Activated CD4-positive, alpha-beta T cell treated with anti-CD3 and anti-CD28 coated beads, Interleukin-2, amount 50 U/mL, for 16 hours (primary cell): ENCODE measurements at regions not wholly inside any gene's neighbourhood (a gene's known extent, or its start where the extent isn't known, plus 50 kb on each side); places are given as distances from the start of the nearest gene placed in this dataset.

Experiments used
- DNase-seq: peaks from one replicate; pipeline ENCODE4 v3.0.0-alpha.2; 2020

GRCh38 chr1:50292276-50292675 lies 131.0 kb downstream of the DMRTA2 start:
- DNase-seq, result no peak

GRCh38 chr1:50289495-50289894 lies 133.7 kb downstream of the DMRTA2 start:
- peak; percentile 12 for DNase-seq

GRCh38 chr1:50285994-50286393 lies 137.2 kb downstream of the DMRTA2 start:
- DNase-seq, result no peak

- no peak for DNase-seq
Observed at GRCh38 chr1:50279622-50280330, 143.5 kb downstream of the DMRTA2 start.

GRCh38 chr1:50278961-50279360 lies 144.3 kb downstream of the DMRTA2 start:
- no peak for DNase-seq

GRCh38 chr1:50278410-50278809 lies 144.8 kb downstream of the DMRTA2 start:
- no peak for DNase-seq

- DNase-seq, result no peak
Observed at GRCh38 chr1:50275566-50275965, 147.7 kb downstream of the DMRTA2 start.

- no peak for DNase-seq
Observed at GRCh38 chr1:50272912-50273311, 150.3 kb downstream of the DMRTA2 start.

- DNase-seq, result peak; percentile 33
Observed at GRCh38 chr1:50271968-50272578, 151.2 kb downstream of the DMRTA2 start.

GRCh38 chr1:50271337-50271736 lies 151.9 kb downstream of the DMRTA2 start:
- no peak for DNase-seq

- DNase-seq, result no peak
Observed at GRCh38 chr1:50270926-50271325, 152.3 kb downstream of the DMRTA2 start.

- DNase-seq, result no peak
Observed at GRCh38 chr1:50268049-50268448, 155.2 kb downstream of the DMRTA2 start.

GRCh38 chr1:50266509-50266908 lies 156.7 kb downstream of the DMRTA2 start:
- DNase-seq, result peak; percentile 5

GRCh38 chr1:50265790-50266314 lies 157.1 kb downstream of the ELAVL4 start:
- DNase-seq, result no peak

GRCh38 chr1:50264590-50264989 lies 155.9 kb downstream of the ELAVL4 start:
- no peak for DNase-seq

- DNase-seq, result no peak
Observed at GRCh38 chr1:50262436-50262835, 153.7 kb downstream of the ELAVL4 start.

GRCh38 chr1:50261951-50262350 lies 153.2 kb downstream of the ELAVL4 start:
- DNase-seq, result no peak

GRCh38 chr1:50257940-50258685 lies 149.4 kb downstream of the ELAVL4 start:
- no peak for DNase-seq

GRCh38 chr1:50257029-50257428 lies 148.3 kb downstream of the ELAVL4 start:
- no peak for DNase-seq
